ENCODE measurements at regions not wholly inside any gene's neighbourhood (a gene's known extent, or its start where the extent isn't known, plus 50 kb on each side); places are given as distances from the start of the nearest gene placed in this dataset.

GRCh38 chr18:37965572-37965970 lies 400.0 kb upstream of the CELF4 start:
- Histone ChIP-seq H3K4me1 (ENCODE audit: control insufficient read depth in 4 of 4, insufficient read depth in 4 of 4, low read length in 3 of 4) (no peaks in the 10 kb centered on the region), H3K36me3 (ENCODE audit: control insufficient read depth in 4 of 4, insufficient read depth in 3 of 4, low read depth in 1 of 4, low read length in 3 of 4) (no peaks in the 10 kb centered on the region), H3K27ac (ENCODE audit: low read depth in 1 of 2, low read length in 2 of 2) (no peak overlapping the region), H3K4me3 (ENCODE audit: low read depth in 1 of 3, low read length in 3 of 3) (no peak overlapping the region), H3K9me3 (ENCODE audit: control insufficient read depth in 4 of 4, low read length in 3 of 4) (peaks cover 0 to 5% (median 0%) of the 10 kb centered on the region in 4 donors), H3K27me3 (ENCODE audit: control insufficient read depth in 4 of 4, insufficient read depth in 4 of 4, low read length in 3 of 4) (peaks cover 0 to 2% (median 0%) of the 10 kb centered on the region in 4 donors), H3K9ac (ENCODE audit: low read depth in 1 of 2, low read length in 2 of 2) (no peak overlapping the region)
- DNase-seq (ENCODE audit: low spot score): no peak
- WGBS: 61% methylated on average over 1 of the region's 1 CpG
- no peak for TF ChIP-seq TAF1 (conservative IDR thresholded peaks at IDR 0.05)
- TF ChIP-seq RAD21 (IDR thresholded peaks at IDR 0.05): no peak
- TF ChIP-seq HNF4A (conservative IDR thresholded peaks at IDR 0.05): no peak

- Histone ChIP-seq H3K9ac (ENCODE audit: low read depth in 1 of 2, low read length in 2 of 2) (no peak overlapping the region), H3K27me3 (ENCODE audit: control insufficient read depth in 4 of 4, insufficient read depth in 4 of 4, low read length in 3 of 4) (peaks cover 0 to 2% (median 0%) of the 10 kb centered on the region in 4 donors), H3K36me3 (ENCODE audit: control insufficient read depth in 4 of 4, insufficient read depth in 3 of 4, low read depth in 1 of 4, low read length in 3 of 4) (no peaks in the 10 kb centered on the region), H3K4me3 (ENCODE audit: low read depth in 1 of 3, low read length in 3 of 3) (no peak overlapping the region), H3K27ac (ENCODE audit: low read depth in 1 of 2, low read length in 2 of 2) (no peak overlapping the region), H3K9me3 (ENCODE audit: control insufficient read depth in 4 of 4, low read length in 3 of 4) (peaks cover 0 to 5% (median 0%) of the 10 kb centered on the region in 4 donors), H3K4me1 (ENCODE audit: control insufficient read depth in 4 of 4, insufficient read depth in 4 of 4, low read length in 3 of 4) (no peaks in the 10 kb centered on the region)
- WGBS: 50% methylated on average over 2 of the region's 2 CpGs
- no peak for DNase-seq (ENCODE audit: low spot score)
- no peak for TF ChIP-seq RAD21 (IDR thresholded peaks at IDR 0.05)
- no peak for TF ChIP-seq TAF1 (conservative IDR thresholded peaks at IDR 0.05)
- TF ChIP-seq YY1 (IDR thresholded peaks at IDR 0.05): no peak
- TF ChIP-seq JUND (IDR thresholded peaks at IDR 0.05): no peak
- TF ChIP-seq, protein P1, sequence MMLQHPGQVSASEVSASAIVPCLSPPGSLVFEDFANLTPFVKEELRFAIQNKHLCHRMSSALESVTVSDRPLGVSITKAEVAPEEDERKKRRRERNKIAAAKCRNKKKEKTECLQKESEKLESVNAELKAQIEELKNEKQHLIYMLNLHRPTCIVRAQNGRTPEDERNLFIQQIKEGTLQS (IDR thresholded peaks at IDR 0.05): no peak
- TF ChIP-seq SP1 (IDR thresholded peaks at IDR 0.05): no peak
- TF ChIP-seq HNF4A (conservative IDR thresholded peaks at IDR 0.05): no peak
- no peak for TF ChIP-seq RXRA (IDR thresholded peaks at IDR 0.05)
- TF ChIP-seq, protein P2, sequence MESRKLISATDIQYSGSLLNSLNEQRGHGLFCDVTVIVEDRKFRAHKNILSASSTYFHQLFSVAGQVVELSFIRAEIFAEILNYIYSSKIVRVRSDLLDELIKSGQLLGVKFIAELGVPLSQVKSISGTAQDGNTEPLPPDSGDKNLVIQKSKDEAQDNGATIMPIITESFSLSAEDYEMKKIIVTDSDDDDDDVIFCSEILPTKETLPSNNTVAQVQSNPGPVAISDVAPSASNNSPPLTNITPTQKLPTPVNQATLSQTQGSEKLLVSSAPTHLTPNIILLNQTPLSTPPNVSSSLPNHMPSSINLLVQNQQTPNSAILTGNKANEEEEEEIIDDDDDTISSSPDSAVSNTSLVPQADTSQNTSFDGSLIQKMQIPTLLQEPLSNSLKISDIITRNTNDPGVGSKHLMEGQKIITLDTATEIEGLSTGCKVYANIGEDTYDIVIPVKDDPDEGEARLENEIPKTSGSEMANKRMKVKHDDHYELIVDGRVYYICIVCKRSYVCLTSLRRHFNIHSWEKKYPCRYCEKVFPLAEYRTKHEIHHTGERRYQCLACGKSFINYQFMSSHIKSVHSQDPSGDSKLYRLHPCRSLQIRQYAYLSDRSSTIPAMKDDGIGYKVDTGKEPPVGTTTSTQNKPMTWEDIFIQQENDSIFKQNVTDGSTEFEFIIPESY (IDR thresholded peaks at IDR 0.05): no peak
- no peak for TF ChIP-seq FOXA2 (IDR thresholded peaks at IDR 0.05)
- TF ChIP-seq, protein P3, sequence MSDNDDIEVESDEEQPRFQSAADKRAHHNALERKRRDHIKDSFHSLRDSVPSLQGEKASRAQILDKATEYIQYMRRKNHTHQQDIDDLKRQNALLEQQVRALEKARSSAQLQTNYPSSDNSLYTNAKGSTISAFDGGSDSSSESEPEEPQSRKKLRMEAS (IDR thresholded peaks at IDR 0.05): no peak
- TF ChIP-seq, protein P4, sequence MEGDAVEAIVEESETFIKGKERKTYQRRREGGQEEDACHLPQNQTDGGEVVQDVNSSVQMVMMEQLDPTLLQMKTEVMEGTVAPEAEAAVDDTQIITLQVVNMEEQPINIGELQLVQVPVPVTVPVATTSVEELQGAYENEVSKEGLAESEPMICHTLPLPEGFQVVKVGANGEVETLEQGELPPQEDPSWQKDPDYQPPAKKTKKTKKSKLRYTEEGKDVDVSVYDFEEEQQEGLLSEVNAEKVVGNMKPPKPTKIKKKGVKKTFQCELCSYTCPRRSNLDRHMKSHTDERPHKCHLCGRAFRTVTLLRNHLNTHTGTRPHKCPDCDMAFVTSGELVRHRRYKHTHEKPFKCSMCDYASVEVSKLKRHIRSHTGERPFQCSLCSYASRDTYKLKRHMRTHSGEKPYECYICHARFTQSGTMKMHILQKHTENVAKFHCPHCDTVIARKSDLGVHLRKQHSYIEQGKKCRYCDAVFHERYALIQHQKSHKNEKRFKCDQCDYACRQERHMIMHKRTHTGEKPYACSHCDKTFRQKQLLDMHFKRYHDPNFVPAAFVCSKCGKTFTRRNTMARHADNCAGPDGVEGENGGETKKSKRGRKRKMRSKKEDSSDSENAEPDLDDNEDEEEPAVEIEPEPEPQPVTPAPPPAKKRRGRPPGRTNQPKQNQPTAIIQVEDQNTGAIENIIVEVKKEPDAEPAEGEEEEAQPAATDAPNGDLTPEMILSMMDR (IDR thresholded peaks at IDR 0.05; ENCODE audit: low read depth, low read length, missing input control): no peak
- no peak for TF ChIP-seq EGR1 (IDR thresholded peaks at IDR 0.05; ENCODE audit: low read depth in 2 of 2)
- no peak for TF ChIP-seq HNF4G (IDR thresholded peaks at IDR 0.05)
- TF ChIP-seq FOXA1 (IDR thresholded peaks at IDR 0.05): no peak
Measured at GRCh38 chr18:37964885-37965571, 399.4 kb upstream of the CELF4 start.

Data from liver (tissue), 8 donors.